ENCODE measurements at regions not wholly inside any gene's neighbourhood (a gene's known extent, or its start where the extent isn't known, plus 50 kb on each side); places are given as distances from the start of the nearest gene placed in this dataset.

DNA sequence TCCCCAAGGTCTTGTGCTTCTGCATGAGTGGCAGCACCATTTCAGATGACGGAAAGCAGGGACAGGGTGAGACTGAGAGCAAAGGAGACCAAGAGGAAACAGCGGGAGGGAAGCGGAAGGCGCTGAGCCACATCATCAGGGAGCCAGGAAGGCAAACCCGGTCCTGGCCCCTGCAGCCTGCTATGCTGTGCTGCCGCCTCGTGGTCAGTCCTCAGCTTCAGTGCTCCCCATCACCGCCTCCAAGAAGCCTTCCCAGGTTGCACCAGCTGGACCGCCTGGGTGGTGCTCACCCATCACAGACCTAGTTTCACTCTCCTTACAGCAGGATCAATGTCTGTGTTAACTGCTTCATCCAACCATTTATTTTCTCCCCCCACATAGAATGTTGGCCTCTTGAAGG is 73.0 kb upstream of the PHF21B start:
- TF ChIP-seq EZH2 (IDR thresholded peaks at IDR 0.05; ENCODE audit: insufficient read depth, poor library complexity, severe bottlenecking) (no peak), EZH2phosphoT487 (IDR thresholded peaks at IDR 0.05; ENCODE audit: insufficient read depth, low read depth) (no peak)

Data from GM23248 (cell line).